Hematopoietic multipotent progenitor cell treated with erythropoietin and hydrocortisone succinate and interleukin-3 and kit ligand, for 8 days (in vitro differentiated cells): ENCODE measurements at regions not wholly inside any gene's neighbourhood (a gene's known extent, or its start where the extent isn't known, plus 50 kb on each side); places are given as distances from the start of the nearest gene placed in this dataset.

Experiments
- DNase-seq: peaks from one replicate; pipeline ENCODE4 v3.0.0-alpha.2; 2015

DNA sequence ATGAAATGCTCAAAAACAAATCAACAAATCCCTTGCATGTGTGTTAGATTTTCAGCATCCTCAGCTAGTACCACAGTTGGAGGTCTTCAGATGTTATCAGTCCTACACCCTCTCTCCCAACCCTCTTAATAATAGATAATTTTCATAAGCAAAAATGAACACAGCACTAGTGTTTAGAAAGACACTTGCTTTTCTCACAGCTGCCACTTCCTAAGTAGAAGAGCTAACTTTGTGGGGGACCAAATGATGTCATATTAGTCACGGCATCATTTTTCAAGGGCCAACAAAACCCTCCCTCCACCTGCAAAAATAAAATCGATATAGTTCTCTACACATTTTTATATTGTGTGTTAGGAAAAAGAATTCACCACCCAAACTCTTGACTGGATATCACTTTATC lies 163.5 kb upstream of the GYPA start:
- no peak for DNase-seq

DNA sequence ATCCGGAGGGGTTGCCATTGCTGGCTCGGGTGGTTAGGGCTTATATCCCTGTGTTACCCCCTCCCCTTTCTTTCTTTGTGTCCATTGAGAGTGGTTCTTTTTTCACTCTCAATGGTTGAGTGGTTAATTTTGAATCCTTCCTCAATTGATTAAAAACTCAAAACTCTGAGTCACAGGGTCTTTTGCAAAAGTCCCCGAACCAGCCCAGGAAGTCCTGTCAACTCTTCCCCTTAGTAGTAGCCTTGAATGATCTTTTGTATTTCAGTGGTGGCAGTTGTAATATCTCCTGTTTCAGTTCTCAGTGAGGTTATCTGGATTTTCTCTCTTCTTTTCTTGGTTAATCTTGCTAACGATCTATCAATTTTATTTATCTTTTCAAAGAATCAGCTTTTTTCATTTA lies 170.0 kb upstream of the GYPA start:
- DNase-seq, result no peak

DNA sequence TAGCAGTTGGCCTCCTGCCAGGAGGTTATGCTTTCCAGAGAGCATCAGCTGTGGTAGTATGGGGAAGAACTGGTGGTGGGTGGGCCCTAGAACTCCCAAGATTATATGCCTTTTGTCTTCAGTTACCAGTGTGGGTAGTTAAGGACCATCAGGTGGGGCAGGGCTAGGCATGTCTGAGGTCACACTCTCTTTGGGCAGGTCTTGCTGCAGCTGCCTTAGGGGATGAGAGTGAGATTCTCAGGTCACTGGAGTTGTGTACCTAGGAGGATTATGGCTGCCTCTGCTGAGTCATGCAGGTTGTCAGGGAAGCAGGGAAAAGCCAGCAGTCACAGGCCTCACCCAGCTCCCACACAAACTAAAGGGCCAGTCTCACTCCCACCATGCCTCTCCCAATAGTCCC lies 172.9 kb upstream of the GYPA start:
- DNase-seq, result no peak

DNA sequence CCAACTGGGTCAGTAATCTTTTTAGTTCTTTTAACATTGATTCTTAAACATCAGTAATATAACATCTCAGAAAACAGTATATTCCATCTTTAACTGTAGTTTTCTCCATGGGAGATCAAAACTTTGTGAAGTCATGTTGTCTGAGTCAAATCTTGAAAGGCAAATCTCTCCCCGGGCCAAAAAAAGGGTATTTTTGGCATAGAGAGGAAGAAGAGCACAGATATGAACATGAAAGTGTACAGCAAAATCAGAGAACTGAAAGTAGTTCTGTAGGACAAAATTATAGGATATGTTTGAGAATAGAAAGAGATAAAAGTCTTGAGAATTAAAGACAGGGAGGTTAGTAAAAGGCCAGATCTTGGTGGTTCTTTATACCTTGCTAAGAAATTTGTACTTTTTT lies 176.4 kb upstream of the GYPA start:
- no peak for DNase-seq

DNA sequence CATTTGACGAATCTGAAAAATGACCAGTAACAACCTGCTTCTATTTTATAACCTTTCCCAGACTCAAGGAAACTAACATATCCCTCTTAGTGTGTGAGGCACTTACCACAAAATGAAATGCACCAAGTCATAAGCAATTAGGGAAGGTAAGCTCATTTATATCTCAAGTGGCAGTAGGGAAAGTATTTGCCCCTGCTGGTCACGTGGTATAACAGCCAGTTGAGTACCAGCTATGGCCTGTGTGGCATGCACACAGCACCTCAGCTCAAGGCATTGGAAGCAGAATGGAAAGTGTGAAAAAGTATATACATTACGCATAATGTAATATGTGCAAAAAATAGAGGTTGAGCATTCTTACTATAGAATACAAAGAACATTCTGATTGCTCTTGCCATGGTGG lies 178.3 kb upstream of the GYPA start:
- DNase-seq, result no peak

DNA sequence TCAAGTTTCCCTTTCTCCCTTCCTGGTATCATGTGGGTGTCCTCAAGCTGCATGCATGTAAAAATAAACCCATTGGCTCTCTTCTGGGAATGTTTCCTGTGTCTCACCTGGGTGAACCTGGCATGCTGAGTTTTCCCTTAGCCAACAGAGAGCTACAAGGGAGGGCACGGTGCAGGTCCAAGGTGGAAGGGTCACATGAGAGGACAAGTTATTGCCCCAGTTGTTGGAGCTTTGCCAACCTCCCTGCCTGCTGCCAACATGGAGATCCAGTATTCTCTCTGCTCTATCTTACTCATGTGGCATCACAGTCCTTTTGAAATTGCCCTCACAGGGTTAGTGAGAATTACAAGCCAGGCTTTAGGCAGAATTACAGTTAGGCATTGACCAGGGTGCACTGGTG lies 196.1 kb upstream of the GYPA start:
- no peak for DNase-seq

DNA sequence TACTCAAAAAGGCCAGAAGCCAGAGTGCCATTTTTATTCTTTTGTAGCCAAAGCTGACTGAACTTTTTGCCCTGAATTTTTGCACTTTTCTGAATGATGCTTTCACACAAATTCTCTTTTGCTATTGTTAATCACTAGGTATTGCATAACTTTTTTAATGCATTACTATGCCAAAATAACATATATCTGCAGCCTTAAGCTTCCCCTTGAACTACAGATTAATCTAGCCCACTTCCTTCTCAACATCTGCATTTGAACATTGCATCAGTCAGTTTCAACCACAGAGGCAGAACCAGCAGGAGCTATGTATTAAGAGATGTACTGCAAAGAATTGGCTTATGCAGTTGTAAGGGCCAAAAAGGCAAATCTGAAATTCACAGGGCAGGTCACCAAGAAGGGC lies 197.6 kb upstream of the GYPA start:
- DNase-seq, result peak; percentile 15

DNA sequence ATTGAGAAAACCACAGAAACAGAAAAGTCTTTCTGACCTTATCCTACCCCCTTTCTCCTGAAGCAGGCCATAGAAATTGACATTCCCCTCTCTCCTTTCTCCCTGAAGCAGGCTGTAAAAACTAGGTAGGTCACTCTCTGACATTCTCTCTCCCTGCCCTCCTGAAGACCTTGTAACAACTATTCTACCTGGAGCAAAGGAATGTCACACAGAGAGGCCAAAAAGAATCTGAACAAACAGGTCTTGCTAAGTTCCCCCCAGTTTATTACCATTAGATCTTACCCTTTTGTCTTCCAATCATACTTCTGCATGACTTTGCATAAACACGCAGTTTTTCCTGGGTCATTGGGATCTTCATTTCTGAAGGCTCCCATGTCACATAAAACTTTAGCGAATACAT lies 198.3 kb upstream of the GYPA start:
- no peak for DNase-seq

DNA sequence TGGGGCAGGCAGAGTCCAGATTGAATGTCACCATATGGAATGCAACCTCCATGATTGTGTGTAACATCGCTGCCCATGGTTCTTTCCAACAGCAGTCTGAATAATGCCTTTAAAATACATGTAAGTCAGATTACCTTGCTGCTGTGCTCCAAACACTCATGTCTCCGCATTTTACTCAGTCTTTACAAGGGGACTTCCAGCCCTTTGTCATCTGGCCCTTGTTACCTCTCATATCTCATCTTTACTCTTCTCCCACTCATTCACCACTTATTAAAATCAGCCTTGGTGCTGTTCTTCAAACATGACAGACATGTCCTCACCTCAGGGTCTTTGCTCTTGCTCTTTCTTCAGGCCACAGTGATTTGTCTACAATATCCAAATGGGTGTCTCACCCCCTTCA lies 200.4 kb upstream of the GYPA start:
- no peak for DNase-seq

DNA sequence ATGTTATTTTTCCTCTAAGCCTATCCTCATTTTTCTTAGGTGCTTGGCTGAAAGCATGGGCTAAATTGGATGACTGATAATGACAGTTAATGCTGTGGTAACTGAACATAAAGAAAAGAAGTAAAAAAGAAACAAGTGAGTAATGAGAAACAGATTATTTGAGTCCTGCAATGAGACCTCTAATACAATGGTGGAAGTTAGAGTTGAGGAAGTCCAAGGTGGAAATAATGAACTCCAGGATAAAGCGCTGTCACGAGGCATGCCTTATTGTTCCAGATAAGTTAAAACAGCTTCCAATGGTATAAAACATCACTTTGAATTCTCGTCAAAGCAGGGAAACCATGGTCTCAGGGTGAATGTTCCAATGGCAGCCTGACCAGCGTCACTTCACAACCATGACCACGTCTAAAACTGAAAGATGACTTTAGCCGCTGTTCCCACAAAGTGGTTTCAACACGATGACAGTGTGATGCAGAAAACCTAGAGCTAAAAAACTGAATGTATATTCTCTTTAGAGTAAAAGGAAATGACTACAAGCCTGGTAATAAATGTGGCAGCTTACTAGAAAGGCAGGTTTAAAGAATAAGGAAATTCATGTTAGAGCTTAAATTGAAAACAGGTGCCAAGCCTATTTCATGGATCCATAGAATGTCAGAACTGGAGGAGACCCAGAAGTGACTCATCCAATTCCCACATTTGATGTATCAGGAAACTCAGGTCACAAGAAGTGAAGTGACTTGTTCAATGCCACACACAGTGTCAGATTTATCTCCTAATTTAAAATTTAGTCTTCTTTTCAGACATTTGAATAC lies 202.6 kb upstream of the GYPA start:
- no peak for DNase-seq

DNA sequence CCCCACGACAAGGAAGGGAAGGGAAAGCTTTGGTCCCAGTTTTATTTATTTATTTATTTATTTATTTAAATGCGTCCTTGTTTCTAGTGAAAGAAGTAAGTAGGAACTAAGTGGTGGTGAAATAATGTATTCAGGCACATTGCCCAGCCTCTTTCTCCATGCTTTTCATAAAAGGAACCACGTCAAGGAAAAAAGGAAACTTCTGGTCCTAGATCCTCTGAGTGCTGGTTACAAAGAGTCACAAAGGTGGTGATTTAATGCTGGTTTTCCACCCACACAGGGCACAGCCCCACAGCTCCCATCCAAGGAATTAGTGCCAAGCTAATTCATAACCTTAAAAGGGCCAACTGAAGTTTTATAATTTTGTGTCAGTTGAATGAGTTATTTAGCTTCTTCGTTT lies 206.6 kb upstream of the GYPA start:
- DNase-seq, result no peak

DNA sequence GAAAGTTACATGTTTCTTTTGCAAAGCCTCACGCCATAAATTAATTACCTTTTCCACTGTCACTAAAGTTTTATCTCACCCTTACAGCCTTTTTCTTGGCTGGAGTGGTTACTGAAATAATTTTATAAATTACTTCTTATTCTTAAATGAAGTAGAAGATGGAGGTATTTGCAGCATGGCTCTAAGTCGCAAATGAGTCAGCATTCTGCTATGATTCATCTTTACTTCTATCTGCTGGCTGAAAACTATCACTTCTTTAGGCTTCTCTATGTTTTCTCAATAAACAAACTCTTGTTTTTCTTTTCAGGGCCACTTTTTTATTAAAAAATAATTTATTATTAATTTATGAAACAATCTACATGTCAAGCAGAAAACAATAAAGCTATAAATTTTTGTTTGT lies 210.2 kb upstream of the GYPA start:
- no peak for DNase-seq

DNA sequence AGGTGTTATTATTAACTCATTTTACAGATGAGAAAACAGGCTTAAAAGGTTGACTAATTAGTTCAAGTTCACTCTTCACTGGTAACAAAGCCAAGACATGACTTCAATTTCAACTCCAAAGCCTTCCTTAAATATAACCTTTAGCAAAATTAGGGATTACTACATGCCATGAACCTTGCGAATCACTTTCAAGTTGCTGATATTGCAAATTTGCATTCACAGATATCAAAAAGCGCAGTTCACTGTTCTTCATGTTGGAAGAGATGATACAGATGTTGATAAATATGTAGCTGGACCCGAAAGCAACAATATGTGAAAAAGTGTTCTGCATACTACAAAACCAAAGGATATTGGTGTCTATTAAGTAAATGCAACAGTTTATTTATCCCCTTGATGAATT lies 210.8 kb upstream of the GYPA start:
- DNase-seq, result no peak

DNA sequence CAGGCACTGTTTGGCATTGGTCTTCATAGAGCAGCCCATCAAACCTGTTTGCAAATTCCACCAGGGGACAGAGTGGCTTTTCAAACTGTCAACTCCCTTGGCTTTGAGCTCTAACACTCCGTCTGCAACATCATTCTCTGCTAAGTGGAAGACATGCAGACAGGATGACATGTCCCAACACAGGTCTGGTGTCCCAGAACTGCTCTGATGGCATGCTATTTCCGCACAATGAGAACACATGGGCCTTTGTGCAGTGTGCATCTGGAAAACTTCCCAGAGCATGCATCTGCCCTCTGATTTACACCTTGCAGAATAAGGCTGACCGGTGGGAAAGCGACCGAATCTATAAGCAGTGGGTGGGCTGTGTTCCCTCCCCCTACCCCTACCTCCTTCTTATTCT lies 212.8 kb upstream of the GYPA start:
- DNase-seq, result no peak

DNA sequence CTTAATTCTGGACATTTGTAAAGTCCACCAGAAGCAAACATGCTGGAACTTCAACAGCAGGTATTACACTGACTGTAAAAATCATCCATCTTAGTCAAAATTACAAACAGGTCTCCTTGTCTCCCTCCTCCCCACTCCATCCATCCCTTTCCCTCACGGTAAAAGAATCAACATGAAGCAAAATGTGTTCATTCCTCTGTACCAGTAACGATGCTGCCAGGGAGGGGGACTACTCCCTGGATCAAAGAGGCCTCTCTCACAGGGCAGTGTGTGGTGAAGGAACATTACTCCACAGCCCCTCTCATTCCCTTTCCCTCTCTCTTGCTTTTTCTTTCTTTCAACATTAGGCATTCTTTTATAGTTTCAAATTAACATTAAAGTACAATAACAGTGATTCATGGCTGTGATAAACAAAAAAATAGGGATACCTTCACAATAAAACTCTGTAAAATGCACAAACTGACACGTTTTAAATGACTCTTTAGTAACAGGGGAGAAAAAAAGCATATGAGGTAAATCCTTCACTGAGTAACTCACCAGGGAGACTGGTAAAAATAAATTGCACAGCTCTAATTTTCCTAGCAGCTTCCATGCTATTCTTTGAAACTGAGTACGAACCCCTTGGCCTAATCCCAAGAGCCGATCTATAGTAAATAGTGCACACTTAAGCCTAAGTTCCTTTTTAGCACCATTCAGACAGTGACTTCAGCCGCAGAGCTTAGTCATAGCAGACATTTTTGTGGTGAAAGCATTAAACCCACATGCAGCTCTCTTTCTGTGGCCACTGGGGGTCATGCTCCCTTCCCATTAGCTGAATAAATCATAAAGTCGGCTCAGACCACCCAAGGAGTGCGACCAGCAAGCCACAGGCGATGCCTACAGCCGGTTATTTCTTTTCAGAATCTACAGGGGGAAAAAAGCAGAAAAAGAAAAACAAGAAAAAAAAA lies 215.6 kb upstream of the GYPA start:
- DNase-seq, result peak; percentile 7

DNA sequence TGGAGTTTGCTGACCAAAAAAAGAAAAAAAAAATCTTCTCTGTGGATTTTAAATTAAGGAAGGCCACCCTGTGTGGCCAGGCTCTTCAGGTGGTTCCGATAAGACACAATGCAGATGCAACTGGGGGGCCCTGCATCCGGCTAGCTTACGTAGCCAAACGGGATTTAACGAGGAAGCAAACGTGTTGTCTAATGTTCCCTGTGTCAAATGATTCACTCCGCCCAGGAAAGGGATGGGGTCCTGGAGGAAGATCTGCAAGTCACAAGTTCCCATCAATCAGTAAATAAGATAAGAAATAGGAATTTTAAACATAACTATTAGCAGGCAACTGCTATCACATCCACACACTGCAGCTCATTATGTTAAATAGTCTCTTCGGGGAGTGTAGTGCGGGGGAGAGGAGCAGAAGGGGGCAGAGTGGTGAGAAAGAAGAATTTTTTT lies 216.4 kb upstream of the GYPA start:
- DNase-seq, result no peak

DNA sequence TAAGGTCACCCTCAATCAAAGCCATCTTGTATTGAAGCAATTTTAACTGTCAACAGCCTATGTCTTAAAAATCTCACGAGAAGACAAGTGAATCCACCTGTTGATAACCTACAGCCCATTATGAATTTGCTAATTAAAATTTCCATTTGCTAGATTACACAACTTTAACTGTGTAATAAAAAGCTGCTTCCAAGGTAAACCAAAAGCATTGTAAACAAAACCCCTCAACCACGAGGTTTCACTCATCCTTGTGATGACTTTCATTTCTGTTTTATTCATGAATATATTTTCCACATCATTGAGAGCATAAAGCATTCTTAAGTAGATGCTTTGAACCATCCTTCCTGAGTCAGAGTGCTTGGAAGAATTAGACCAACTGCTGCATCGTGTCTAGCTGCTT lies 217.5 kb upstream of the GYPA start:
- DNase-seq, result no peak

DNA sequence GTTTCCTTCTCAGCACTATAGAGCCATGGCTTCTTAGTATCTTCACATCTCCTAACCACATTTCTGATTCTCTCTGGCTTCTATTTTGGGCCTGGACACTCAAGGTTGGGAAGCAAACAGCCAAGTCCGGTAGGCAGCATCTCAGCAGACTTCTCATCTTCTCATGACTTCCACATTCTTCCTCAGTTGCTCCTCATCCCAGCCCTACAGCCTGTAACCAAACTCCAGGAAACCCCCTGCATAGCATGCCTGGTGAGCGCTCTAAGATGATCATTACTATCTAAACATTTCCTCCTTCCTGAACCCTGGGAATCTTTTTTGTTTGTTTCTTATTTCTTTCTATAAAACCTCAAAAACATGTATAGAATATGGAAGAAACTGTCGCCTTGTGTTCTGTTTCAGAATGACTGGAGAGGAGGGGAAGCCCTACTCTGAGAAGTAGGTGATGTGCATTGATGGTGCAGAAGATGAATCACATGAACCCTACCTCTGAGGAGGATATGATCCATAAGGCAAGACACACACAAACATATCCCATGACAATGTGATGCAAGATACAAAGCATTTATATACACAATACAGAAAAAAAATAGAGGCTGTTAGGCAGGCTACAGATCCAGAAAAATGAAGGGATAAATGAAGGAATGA lies 219.8 kb upstream of the GYPA start:
- no peak for DNase-seq

DNA sequence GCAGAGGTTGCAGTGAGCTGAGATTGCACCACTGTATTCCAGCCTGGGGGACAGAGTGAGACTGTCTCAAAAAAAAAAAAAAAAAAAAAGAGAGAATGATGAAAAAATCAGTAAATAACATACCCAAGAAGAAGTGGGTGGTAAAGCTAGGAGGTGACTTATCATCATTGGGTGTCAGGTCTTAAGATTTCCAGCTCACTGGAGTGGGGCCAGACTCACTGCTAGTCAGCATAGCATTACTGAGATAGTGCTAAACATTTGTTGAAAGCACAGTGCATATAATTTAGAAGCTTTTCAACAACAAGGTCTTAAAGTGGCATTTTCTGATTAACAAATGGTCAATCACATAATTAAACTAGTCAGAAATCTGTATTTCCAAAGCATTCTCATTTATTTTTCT lies 221.8 kb upstream of the GYPA start:
- DNase-seq, result no peak

DNA sequence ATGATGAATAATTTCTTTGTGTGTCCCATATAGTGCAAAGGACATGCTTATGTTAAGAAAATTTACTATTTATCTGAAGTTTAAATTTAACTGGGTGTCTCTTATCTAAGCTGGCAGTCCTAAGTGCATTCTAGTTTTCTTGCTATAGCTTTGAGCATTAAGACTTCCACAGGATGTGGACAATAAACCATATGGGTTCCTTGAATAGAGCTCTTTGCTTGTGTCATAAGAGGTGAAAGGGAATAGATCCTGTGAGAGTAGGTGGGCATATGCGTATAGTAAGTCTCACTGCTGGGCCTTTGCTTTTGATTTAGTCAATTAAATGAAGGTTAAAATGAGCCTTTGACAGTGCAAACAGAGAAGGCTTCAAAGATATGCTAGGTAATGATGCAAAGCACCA lies 223.4 kb upstream of the GYPA start:
- no peak for DNase-seq

DNA sequence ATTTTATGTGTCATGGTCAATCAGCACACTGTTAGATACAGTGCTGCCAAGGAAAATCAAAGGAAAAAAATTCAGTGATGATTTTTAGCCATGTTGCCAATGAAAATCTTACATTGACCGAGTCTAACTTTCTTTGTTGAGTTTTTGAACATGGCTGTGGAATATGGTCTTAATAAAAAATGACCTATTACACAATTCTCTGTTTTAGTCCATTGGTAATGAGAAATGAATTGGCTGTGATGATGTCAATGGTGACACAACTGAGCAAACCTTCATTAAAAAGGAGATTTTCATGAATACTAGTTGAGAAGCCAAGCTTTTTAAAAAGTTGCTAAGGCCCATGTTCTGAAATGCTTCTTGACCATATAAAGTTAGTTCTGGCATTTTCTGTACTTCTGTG lies 225.9 kb upstream of the GYPA start:
- no peak for DNase-seq

DNA sequence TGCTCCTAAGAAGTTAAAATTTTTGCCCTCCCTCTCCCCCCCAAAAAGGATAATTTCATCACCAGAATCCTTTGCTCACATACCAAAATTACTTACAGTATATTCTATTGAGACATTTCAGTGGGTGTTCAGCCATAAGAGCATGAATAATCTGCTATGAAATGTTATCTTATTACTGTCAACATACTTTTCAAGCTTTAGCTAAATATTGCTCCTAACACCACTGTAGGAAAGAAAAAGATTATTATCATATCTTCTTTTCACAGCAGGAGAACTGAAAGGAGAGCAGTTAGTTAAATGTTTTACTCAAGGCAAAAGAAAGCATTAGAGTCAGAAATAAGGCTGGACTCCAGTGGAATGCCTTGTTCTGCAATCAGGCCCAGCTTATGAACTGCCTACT lies 231.0 kb upstream of the GYPA start:
- no peak for DNase-seq

DNA sequence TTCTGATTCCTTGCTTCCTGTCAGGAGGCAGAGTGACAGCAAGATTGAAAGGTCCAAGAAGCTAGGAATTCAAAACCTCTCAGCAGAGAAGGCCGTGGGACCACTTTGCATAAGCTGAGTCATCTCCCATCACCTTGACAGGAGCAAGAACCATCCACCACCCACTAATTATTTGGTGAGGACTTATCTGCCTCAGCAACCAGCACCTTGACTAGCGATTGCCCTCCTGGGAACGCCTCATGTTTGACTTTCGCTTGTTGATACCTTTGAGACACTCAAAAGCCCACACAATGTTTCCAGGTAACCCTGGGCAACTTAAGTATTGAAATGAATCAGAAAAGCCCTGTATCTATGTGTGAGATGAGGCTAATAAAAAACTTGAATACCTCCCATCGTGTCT lies 233.5 kb upstream of the GYPA start:
- no peak for DNase-seq

DNA sequence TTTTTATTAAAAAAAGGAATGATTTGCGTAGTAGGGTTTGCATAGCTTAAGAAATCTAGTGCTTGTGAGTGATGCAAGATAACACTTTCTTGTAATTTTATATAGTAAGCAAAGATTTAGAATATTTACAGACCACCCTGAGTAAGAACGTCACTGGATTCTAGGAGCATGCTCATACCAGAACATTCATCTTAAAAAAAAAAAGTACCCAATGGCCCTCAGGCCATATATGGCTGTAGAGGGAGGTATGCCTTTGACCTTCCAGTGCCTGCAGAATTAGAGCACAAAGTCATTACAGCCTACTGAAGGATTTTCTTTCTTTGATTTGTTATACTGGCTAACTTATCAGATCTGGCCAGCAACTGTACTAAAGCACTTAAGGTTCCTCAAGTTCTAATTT lies 236.3 kb upstream of the GYPA start:
- DNase-seq, result no peak
